ENCODE measurements at regions not wholly inside any gene's neighbourhood (a gene's known extent, or its start where the extent isn't known, plus 50 kb on each side); places are given as distances from the start of the nearest gene placed in this dataset.

- no peak for DNase-seq
Measured at GRCh38 chr21:14716761-14717396, 170.8 kb upstream of the SAMSN1 start.

DNA sequence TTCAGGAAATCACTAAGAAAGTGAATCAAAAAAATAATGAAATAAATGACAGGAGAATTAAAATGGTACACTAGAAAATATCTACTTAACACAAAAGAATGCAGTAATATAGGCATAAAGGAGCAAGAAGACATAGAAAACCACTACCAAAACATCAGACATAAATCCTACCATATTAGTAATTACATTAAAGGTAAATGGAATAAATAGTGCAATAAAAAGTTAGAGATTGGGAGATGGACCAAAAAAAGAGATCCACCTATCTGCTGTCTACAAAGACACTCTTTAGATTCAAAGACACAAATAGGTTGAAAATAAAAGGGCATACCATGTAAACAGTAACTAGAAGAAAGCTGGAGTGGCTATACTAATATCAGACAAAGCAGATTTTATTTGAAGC is 167.0 kb upstream of the SAMSN1 start:
- no peak for DNase-seq

GRCh38 chr21:14712121-14712715 is 166.1 kb upstream of the SAMSN1 start:
- no peak for DNase-seq

GRCh38 chr21:14711287-14711686 is 165.2 kb upstream of the SAMSN1 start:
- DNase-seq: no peak

GRCh38 chr21:14707511-14708020 is 161.5 kb upstream of the SAMSN1 start:
- DNase-seq: no peak

- no peak for DNase-seq
Measured at GRCh38 chr21:14706712-14707510, 160.8 kb upstream of the SAMSN1 start.

GRCh38 chr21:14699433-14700407 is 153.6 kb upstream of the SAMSN1 start:
- DNase-seq: no peak

DNA sequence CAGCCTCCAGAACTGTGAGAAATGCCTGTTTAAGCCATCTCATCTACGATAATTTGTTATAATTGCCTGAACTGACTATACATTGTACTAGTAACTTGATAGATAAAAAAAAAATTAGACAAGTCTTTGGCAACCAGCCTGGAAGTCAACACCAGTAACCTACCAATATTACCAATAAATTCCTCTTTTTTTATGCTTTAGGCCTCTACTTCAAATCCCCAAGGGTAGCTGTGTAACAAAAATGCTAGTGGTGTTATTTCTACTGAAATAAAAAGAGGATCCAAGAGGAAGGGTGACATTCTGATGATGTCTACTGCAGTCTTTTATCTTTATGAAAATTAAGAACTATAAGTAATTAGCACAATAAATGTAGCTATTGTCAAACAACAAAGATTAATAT is 151.7 kb upstream of the SAMSN1 start:
- DNase-seq: no peak

DNA sequence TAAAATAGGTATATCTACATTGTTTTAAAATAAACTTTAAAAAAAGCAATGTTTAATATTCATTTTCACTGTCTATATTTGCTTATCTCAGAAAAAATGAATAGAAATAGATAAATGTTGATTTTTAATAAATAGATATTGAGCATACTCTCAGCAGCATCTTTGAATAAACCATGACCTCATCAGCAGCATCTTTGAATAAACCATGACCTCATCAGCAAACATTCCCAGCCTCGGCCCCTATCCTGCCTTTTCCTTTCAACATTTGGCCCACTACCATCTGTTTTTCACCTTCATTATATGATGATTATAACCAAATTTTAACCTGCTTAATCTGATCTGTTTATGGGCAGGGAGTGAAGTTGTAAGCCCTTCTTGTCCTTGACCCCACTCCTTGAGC is 148.7 kb upstream of the SAMSN1 start:
- DNase-seq: no peak

GRCh38 chr21:14693997-14694396 is 147.9 kb upstream of the SAMSN1 start:
- no peak for DNase-seq

DNA sequence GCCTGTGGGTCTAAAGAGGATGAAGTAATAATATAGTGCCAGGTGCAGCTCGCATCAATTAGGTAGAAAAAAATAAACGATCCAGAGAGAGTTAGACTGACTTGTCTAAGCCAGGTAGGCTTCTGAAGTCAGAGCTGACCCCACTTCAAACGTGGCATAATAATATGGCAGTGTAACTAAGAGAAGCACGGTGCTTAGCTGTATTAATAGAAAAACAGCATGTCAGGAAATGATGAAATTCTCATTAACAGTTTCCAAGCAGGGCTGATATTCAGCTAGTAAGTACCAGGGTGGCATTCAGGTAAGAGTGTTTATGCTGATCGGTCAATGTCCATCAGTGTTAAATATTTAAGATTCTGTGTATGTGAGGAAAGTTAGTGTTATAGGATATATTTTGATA is 145.8 kb upstream of the SAMSN1 start:
- DNase-seq: no peak

DNA sequence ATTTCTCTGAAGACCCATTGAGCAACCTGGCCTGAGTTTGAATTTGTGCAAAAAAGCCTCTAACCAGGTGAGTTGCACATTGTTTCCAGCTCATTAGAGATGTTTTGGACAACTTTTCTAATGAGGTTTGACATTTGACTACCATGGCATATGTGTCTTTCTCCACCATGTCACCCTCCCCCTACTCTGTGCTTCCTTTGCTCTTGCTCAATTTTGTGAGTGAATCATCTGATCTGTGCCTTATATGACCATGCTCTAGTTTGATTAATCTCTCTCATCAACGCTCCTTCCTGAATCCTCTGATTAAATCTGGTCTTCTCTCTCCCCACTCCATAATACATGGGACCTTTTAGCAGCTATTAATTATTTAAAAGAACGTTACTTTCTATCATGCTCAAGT is 144.8 kb upstream of the SAMSN1 start:
- no peak for DNase-seq

- no peak for DNase-seq
Measured at GRCh38 chr21:14688936-14689335, 142.8 kb upstream of the SAMSN1 start.

- no peak for DNase-seq
Measured at GRCh38 chr21:14688412-14688811, 142.3 kb upstream of the SAMSN1 start.

DNA sequence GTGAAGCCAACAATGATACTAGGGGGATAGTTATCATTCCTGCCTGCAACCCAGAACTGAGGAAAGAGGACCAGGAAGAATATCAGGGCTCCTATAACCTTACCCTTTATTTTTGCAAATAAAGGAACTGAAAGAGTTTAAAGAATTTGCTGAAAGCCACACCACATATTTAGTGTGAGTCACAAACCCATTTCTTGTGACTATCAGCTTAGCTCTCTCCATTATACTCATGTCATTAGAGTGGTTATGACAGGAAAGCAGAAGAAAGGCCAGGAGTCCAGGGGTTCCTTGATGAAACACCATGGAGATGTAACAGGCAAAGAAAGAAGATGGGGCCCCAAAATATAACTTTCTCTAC is 141.1 kb upstream of the SAMSN1 start:
- DNase-seq: no peak

GRCh38 chr21:14686466-14687267 is 140.6 kb upstream of the SAMSN1 start:
- no peak for DNase-seq

- DNase-seq: no peak
Measured at GRCh38 chr21:14685568-14685967, 139.5 kb upstream of the SAMSN1 start.

DNA sequence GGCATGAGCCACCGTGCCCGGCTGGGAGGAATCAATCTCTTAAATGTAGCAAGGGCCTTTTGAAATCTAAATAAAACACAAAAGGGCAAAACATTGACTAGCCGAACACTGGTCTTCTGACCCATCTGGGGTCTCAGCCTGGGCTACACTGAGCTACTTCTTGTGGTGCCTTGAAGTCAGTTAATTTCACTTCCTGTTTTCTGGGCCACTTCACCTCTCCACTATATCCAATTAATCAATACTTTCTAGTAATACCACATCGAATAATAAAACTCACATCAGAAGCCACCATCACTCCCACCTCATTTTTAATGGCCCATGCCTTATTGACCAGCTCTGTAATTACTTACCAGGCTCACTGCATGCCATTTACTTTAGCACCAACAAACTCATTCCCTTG is 138.0 kb upstream of the SAMSN1 start:
- DNase-seq: no peak

DNA sequence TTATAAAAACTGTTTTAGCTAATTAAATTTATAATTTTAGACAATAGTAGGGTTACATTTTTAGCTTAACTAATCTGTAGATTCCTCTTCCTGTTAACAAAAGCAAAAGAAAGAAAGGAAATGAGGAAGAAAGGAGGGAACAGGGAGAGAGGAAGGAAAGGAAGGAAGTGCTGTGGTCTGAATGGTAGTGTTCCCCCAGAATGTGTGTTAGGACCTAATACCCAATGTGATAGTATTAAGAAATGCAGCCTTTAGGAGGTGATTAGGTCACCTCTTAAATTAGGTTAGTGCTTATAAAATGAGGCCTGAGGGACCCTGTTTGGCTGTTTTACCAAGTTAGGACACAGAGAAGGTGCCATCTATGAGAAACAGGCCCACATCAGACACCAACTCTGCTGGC is 136.9 kb upstream of the SAMSN1 start:
- no peak for DNase-seq

- no peak for DNase-seq
Measured at GRCh38 chr21:14678973-14679574, 133.0 kb upstream of the SAMSN1 start.

GRCh38 chr21:14677639-14678179 is 131.6 kb upstream of the SAMSN1 start:
- DNase-seq: no peak
